GM18870 (cell line): ENCODE measurements at regions not wholly inside any gene's neighbourhood (a gene's known extent, or its start where the extent isn't known, plus 50 kb on each side); places are given as distances from the start of the nearest gene placed in this dataset.

Experiments
- ATAC-seq: cut with Tn5 transposase; IDR thresholded peaks from one replicate; pipeline ENCODE4 v1.9.1; 2021; ENCODE audit warnings: moderate library complexity; ENCODE audit not compliant: unreplicated experiment

DNA sequence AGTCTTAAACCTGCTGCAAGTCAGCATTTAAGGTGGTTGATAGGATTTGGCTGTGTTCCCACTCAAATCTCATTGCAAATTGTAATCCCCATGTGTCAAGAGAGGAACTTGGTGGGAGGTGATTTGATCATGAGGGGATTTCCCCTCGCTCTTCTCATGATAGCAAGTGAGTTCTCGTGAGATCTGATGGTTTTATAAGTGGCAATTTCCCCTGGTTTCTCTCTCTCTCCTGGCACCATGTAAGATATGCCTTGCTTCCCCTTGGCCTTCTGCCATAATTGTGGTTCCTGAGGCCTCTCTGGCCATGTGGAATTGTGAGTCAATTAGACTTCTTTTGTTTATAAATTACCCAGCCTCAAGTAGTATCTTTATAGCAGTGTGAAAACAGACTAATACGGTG, 84.3 kb upstream of the SMC2 start:
- no peak for ATAC-seq

DNA sequence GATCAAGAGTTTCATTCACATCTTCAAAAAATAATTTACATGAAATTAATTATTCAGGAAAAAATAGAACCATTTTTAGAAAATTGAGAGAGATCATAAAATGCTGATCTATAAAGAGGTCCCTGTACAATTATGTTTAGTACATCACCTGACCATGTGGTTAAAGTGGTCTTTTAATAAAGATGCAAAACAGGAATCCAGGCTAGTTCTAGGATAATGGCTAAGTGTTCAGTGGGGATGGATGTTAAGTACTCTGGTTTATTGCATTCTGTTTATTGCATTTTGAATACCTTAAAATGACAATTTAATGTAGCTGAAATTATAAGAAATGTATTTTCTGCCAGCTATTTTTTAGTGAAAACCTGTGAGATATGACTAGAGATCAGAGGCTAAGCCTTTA, 72.0 kb upstream of the SMC2 start:
- no peak for ATAC-seq

DNA sequence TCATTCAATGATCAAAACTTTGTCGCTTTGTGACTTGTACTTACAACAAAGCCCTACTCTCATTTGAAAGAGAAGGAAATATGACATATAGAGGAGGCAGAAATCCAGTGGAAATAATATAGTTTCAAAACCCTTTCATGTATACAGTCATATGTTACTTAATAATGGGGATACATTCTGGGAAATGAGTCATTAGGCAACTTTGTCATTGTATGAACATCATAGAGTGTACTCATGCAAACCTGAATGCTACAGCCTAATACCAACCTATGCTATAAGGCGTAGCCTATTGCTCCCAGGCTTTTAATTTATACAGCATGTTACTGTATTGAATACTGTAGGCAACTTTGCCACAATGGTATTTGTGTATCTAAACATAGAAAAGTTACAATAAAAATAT, 69.0 kb upstream of the SMC2 start:
- no peak for ATAC-seq

DNA sequence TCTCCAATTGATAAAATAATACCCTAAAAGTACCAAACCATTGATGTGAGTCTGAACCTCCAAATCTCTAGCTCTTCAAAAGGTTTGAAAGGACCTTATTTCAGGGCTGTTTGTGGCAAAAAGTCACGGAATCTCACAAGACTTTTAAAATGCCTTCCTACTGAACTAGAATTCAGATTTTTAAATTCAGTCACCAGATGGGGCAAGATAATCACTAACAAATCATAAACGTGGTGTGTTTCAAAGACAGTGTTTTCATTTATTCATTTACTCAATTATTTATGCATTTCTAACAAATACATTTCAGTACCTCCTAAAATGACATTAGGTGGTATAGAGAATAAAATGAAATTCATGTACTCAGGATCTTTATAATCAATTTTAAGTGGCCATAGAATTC, 68.2 kb upstream of the SMC2 start:
- ATAC-seq, result no peak

DNA sequence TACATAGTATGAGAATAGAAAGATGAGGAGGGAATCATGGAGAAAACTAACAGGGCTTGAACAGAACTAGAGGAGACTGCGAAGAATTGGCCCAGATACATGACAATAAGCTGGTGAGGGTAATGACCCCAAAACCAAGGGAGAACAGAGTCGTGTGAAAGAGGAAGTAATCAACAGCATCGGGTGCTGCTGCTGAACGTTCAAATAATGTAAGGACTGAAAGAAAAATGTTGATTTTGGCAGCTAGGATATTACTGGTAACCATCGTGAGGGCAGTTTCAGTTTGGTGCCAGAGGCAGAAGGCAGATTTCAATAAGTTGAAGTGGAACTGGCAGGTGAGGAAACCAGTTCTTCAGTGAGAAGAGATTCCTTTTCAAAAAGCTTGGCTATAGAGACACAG, 66.8 kb upstream of the SMC2 start:
- ATAC-seq, result peak; percentile 36

DNA sequence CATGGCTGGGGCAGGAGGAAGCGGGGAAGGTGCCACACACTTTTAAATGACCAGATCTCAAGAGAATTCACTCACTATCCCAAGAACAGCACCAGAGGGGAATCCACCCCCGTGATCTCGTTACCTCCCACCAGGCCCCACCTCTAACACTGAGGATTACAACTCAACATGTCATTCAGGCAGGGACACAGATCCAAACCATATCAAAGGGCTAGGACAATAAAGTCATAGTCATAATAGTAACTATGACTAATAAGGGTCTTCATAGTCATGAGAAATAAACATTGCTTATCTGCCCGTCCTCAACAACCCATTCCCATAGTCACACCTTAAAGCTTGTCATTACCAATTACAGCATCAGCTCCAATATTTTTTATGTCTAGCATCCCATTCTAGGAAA, 65.3 kb upstream of the SMC2 start:
- ATAC-seq, result peak; percentile 61
